RWPE1 (cell line): ENCODE measurements at regions not wholly inside any gene's neighbourhood (a gene's known extent, or its start where the extent isn't known, plus 50 kb on each side); places are given as distances from the start of the nearest gene placed in this dataset.

Experiments used
- CTCF ChIA-PET: fragments of 350-600 bp; sonication (Branson Sonifier 250); formaldehyde crosslinking; extraction: SDS; loops from one replicate; lab custom pipeline; 2021; lab: Yijun Ruan, JAX
- POLR2A ChIA-PET: fragments of 400-600 bp; formaldehyde crosslinking; extraction: SDS; loops from one replicate; lab custom pipeline; 2020; ENCODE audit warnings: antibody characterized with exemption; ENCODE audit not compliant: low non-redundant PET; lab: Yijun Ruan, JAX
- DNase-seq: peaks from one replicate; pipeline ENCODE4 v3.0.0; 2012; ENCODE audit warnings: low spot score
- H3K27ac ChIP-seq: fragments of 450-650 bp; 2 replicates; pipeline ENCODE4 v1.5.1; 2017
- TF ChIP-seq, protein P1 (sequence below): fragments of 450-650 bp; conservative IDR thresholded peaks from 2 replicates; pipeline ENCODE4 v1.5.1; 2017; ENCODE audit warnings: low read depth, mild to moderate bottlenecking

DNA sequence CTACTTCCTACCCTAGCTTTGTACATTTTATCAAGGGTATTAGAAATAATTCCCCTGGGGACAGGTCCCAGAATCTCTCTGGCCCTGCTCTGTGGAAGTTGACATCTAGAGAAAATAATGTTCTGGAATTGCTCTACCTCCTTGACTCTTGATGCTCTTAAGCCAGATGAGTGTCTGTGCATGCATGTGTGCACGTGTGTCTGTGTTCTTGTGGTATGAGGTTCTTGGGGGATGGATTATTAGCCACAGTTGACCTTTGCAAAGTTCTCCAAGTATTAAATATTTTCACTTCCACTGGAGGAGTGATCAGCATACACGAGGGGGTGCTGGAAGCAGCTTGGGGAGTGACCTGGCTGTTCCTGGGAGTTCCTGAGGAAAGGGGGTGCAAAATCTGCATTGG, 61.2 kb upstream of the PELI1 start:
- no peak overlapping the region for H3K27ac ChIP-seq
- TF ChIP-seq, protein P1, sequence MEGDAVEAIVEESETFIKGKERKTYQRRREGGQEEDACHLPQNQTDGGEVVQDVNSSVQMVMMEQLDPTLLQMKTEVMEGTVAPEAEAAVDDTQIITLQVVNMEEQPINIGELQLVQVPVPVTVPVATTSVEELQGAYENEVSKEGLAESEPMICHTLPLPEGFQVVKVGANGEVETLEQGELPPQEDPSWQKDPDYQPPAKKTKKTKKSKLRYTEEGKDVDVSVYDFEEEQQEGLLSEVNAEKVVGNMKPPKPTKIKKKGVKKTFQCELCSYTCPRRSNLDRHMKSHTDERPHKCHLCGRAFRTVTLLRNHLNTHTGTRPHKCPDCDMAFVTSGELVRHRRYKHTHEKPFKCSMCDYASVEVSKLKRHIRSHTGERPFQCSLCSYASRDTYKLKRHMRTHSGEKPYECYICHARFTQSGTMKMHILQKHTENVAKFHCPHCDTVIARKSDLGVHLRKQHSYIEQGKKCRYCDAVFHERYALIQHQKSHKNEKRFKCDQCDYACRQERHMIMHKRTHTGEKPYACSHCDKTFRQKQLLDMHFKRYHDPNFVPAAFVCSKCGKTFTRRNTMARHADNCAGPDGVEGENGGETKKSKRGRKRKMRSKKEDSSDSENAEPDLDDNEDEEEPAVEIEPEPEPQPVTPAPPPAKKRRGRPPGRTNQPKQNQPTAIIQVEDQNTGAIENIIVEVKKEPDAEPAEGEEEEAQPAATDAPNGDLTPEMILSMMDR, result no peak
- no peak for DNase-seq
- CTCF ChIA-PET, result no interaction called here
- POLR2A ChIA-PET, result no interaction called here

DNA sequence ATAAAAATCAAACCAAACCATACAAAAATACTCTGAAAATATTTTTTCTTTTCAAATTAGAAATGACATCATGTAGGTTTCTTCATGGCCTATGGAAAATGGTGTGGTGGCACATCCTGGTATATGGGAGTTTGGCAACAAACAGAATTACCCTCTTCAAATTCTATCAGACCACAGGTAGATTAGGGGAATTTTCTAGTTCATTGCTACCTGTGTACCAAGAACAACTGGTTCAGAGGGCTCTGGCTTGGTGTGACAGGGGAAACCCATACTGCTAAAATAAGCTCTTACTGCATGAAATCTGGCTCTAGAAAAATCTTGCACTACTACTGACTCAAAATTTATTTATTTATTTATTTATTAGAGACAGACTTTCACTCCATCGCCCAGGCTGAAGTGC, 63.4 kb upstream of the PELI1 start:
- TF ChIP-seq, protein P1, result no peak
- no peak for DNase-seq
- H3K27ac ChIP-seq, result no peak overlapping the region
- POLR2A ChIA-PET, result no interaction called here
- CTCF ChIA-PET, result no interaction called here

DNA sequence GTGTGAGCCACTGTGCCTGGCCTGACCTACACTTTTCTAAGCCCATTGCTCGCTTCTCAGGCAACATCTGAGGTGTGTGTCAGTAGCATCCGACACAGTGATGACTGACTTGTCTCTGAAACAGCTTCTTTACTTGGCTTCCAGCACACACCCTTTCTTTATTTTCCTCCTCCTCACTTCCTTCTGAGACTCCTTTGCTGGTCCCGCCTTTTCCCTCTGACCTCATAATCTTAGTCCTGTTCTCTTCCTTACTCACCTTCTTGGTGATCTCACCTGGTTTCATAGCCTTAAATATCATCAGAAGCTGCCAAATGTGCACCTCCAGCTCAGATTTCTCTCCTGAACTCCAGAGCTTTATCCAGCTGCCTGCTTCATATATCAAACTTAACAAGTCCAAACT, 66.6 kb upstream of the PELI1 start:
- TF ChIP-seq, protein P1, result no peak
- peak overlapping the region; percentile 89 for H3K27ac ChIP-seq
- peak; percentile 79 for DNase-seq
- POLR2A ChIA-PET, result no interaction called here
- CTCF ChIA-PET, result interaction anchor here (1.2 kb wide), 1 partner anchor 161 kb away, joined by 3 read pairs; no protein-coding TSS in a partner anchor

DNA sequence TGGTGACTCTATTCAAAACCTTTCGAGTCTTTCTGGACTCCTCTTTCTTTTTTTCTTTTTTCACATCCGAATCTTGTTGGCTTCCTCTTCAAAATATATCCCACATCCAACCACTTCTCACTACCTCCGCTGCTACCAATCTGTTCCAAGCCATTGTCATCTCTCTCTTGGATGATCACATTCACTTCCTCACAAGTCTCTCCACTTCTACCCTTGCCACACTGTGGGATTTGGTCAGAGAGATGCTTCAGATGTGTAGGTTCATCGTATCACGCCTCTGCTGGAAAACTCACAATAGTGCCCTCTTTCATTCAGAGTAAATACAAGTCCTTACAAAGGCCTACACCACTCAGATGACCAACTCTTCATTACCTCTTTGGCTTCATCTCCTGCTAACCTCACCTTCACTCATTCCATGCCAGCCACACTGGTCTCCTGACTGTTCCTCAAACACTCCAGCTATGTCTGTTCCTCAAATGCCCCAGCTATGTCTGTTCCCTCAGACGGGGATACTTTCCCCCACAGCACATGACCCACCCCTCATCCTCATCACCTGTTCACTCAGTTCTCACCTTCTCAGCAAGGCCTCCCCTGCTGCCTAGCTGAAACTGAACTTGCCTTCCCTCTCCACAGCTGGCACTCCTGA, 67.2 kb upstream of the PELI1 start:
- POLR2A ChIA-PET, result no interaction called here
- peak overlapping the region; percentile 65 for H3K27ac ChIP-seq
- no peak for DNase-seq
- CTCF ChIA-PET, result interaction anchor here (1.2 kb wide), 1 partner anchor 162 kb away, joined by 3 read pairs; no protein-coding TSS in a partner anchor
- TF ChIP-seq, protein P1, result no peak

DNA sequence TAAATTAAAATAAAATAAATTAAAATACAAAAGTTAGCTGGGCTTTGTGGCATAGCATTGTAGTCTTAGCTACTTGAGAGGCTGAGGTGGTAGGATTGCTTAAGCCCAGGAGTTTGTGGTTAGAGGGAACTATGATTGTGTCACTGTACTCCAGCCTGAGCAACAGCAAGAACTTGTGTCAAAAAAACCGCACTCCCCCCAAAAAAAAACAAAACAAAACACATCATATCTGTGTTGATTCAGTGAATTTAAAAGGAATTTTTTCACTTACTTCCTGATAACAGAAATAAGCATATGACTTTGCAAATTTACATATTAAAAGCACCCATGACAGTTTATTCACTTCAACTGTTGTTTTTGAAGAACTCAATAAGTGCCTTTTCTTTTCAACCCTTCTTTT, 68.1 kb upstream of the PELI1 start:
- TF ChIP-seq, protein P1, result no peak
- no peak for DNase-seq
- no peak overlapping the region for H3K27ac ChIP-seq
- ChIA-PET POLR2A (no interaction called here), CTCF (no interaction called here)

DNA sequence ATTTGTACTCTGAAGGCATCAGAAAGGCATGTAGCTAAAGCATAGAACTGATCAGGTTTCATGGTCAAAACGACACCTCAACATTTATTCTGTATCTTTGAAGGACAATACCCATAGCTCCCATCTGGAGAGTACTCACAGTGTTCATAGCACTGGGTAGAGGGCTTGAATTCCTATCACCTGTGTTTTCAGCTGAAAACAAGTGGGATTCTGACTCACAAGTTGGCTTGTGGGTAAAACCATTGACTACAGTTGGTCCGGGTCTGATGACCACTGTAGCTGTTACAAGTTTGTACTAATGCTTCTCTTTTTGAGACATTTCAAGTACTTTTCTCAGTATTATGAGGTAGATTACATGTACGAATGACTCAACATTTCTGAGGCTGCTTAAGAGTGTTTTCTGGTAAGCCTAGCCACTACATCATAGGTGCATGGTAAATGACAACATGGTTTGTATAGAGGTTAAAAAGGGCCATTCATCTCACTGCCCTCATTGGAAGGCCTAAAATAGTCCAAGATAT, 68.6 kb upstream of the PELI1 start:
- ChIA-PET CTCF (no interaction called here), POLR2A (no interaction called here)
- TF ChIP-seq, protein P1, result no peak
- H3K27ac ChIP-seq, result no peak overlapping the region
- DNase-seq, result no peak
